K562 (cell line): ENCODE measurements at regions not wholly inside any gene's neighbourhood (a gene's known extent, or its start where the extent isn't known, plus 50 kb on each side); places are given as distances from the start of the nearest gene placed in this dataset.

ENCODE experiments used
- ATAC-seq: fragments of 200-7000 bp; cut with Tn5 transposase; 3 replicates; pipeline ENCODE4 v1.9.1; 2020; ENCODE audit warnings: moderate library complexity
- BruUV-seq: library from RNA; stranded (reverse); fragments of 400-500 nt; replicated peaks from 2 replicates; lab custom pipeline; 2021; lab: Mats Ljungman, UMichigan
- CTCF ChIA-PET: fragments of 300-600 bp; formaldehyde crosslinking; extraction: SDS; loops from one replicate; lab custom pipeline; 2021; ENCODE audit warnings: low intra/inter-chr PET ratio; lab: Yijun Ruan, JAX
- POLR2A ChIA-PET: fragments of 300-600, 350-650 bp; sonication (Branson Sonifier 250); formaldehyde crosslinking; extraction: SDS; loops from one replicate; lab custom pipeline; 2021; ENCODE audit warnings: antibody characterized with exemption, inconsistent platforms; lab: Yijun Ruan, JAX
- DNase-seq, 4 experiments: peaks; one replicate each; pipeline versions ENCODE4 v3.0.0 to v3.0.0-alpha.2; 2011 to 2018; ENCODE audit warnings: low spot score in 3 of 4, mixed read lengths in 3 of 4; ENCODE audit errors: extremely low read depth in 1 of 4
- FAIRE-seq: peaks from 2 replicates; lab custom pipeline; 2011; peaks lifted over from hg19 to GRCh38; lab: Jason Lieb, UNC
- H2AFZ ChIP-seq: 2 replicates; pipeline ENCODE4 v1.6.0; 2011; ENCODE audit warnings: low read depth, low read length, control low read depth, inconsistent platforms
- H3K27ac ChIP-seq: fragments of 200-600 bp; 3 replicates; pipeline ENCODE4 v1.8.0; 2011; ENCODE audit warnings: low read depth, mild to moderate bottlenecking, control low read depth, inconsistent platforms, low read length, moderate library complexity, mixed read lengths; ENCODE audit errors: extremely low read depth
- H3K27me3 ChIP-seq, 2 experiments: fragments of 300-600 bp in 1 of 2; 2 replicates in 1 of 2; 3 replicates in 1 of 2; pipeline versions ENCODE4 v1.6.0 to v1.8.0; 2011; ENCODE audit warnings: inconsistent platforms in 2 of 2, low read length in 2 of 2, mild to moderate bottlenecking in 1 of 2, mixed read lengths in 1 of 2, moderate library complexity in 1 of 2; ENCODE audit not compliant: control insufficient read depth in 2 of 2, insufficient read depth in 2 of 2
- H3K36me3 ChIP-seq: fragments of 300-600 bp; 3 replicates; pipeline ENCODE4 v1.8.0; 2011; ENCODE audit warnings: mild to moderate bottlenecking, low read length, inconsistent platforms; ENCODE audit not compliant: control insufficient read depth, insufficient read depth
- H3K4me1 ChIP-seq, 2 experiments: fragments of 200-600 bp in 1 of 2; replicated peaks in 1 of 2; 2 replicates in 1 of 2; 3 replicates in 1 of 2; pipeline versions ENCODE4 v1.5.1 to v1.8.0; 2011; ENCODE audit warnings: inconsistent platforms in 2 of 2, low read length in 2 of 2, mild to moderate bottlenecking in 1 of 2, mixed read lengths in 1 of 2, moderate library complexity in 1 of 2; ENCODE audit not compliant: control insufficient read depth in 2 of 2, insufficient read depth in 2 of 2
- H3K4me2 ChIP-seq: 2 replicates; pipeline ENCODE4 v1.6.1; 2011; ENCODE audit warnings: low read length, control low read depth, inconsistent platforms, mixed read lengths; ENCODE audit not compliant: insufficient read depth
- H3K4me3 ChIP-seq: fragments of 200-600 bp; sonication (generic), shearing (Covaris generic); 2 replicates; pipeline ENCODE4 v1.5.1; 2016; ENCODE audit warnings: control low read depth, inconsistent platforms
- H3K79me2 ChIP-seq: fragments of 200-600 bp; 3 replicates; pipeline ENCODE4 v1.8.0; 2011; ENCODE audit warnings: low read length, inconsistent platforms; ENCODE audit not compliant: control insufficient read depth, insufficient read depth
- H3K9ac ChIP-seq, 2 experiments: 2 replicates each; pipeline versions ENCODE4 v1.6.0 to v1.6.1; 2011; ENCODE audit warnings: low read depth in 2 of 2, low read length in 2 of 2, control low read depth in 1 of 2, inconsistent platforms in 1 of 2, mild to moderate bottlenecking in 1 of 2, mixed read lengths in 1 of 2; ENCODE audit not compliant: insufficient read depth in 1 of 2
- H3K9me1 ChIP-seq: one replicate; pipeline ENCODE4 v1.6.0; 2011; ENCODE audit warnings: inconsistent platforms, mild to moderate bottlenecking, low read length, moderate library complexity; ENCODE audit not compliant: control insufficient read depth, insufficient read depth
- H3K9me3 ChIP-seq: replicated peaks from 2 replicates; pipeline ENCODE4 v1.5.1; 2011; ENCODE audit warnings: low read depth, low read length, inconsistent platforms; ENCODE audit not compliant: control insufficient read depth, insufficient read depth
- H4K20me1 ChIP-seq: replicated peaks from 2 replicates; pipeline ENCODE4 v1.6.1; 2011; ENCODE audit warnings: low read length, inconsistent platforms, mixed read lengths; ENCODE audit not compliant: control insufficient read depth, insufficient read depth
- BCOR ChIP-seq: fragments of 450-650 bp; IDR thresholded peaks from 2 replicates; pipeline ENCODE4 v1.6.1; 2016
- CEBPB ChIP-seq: fragments of 450-650 bp; IDR thresholded peaks from 2 replicates; pipeline ENCODE4 v1.6.1; 2016; ENCODE audit warnings: missing genetic modification characterization, missing compliant biosample characterization
- MCM2 ChIP-seq: fragments of 450-650 bp; IDR thresholded peaks from 2 replicates; pipeline ENCODE4 v1.6.1; 2017; ENCODE audit warnings: low read depth, mild to moderate bottlenecking
- NONO ChIP-seq, 2 experiments: fragments of 200-400 bp in 1 of 2; fragments of 450-650 bp in 1 of 2; formaldehyde crosslinking in 1 of 2; IDR thresholded peaks; 2 replicates each; pipeline ENCODE4 v1.6.1; 2017; ENCODE audit warnings: low read depth in 2 of 2, mild to moderate bottlenecking in 2 of 2, moderate library complexity in 2 of 2, low read length in 1 of 2
- POLR2AphosphoS2 ChIP-seq: IDR thresholded peaks from 2 replicates; pipeline ENCODE4 v1.6.1; 2012; ENCODE audit warnings: low read length, improper control_type of control experiment
- PURB ChIP-seq: sonication (generic); formaldehyde crosslinking; IDR thresholded peaks from 2 replicates; pipeline ENCODE4 v1.9.0; 2021; ENCODE audit warnings: low read depth, mild to moderate bottlenecking, missing genetic modification reagents
- PYGO2 ChIP-seq: fragments of 450-650 bp; IDR thresholded peaks from 2 replicates; pipeline ENCODE4 v1.6.1; 2016; ENCODE audit warnings: mild to moderate bottlenecking, missing genetic modification characterization, moderate library complexity, missing compliant biosample characterization
- REST ChIP-seq, 2 experiments: fragments of 450-650 bp; formaldehyde crosslinking in 1 of 2; IDR thresholded peaks; 2 replicates each; pipeline versions ENCODE4 v1.4.0 to v1.6.1; 2014 to 2020; ENCODE audit warnings: mild to moderate bottlenecking in 2 of 2, borderline replicate concordance in 1 of 2, low read depth in 1 of 2
- TFE3 ChIP-seq: fragments of 450-650 bp; formaldehyde crosslinking; IDR thresholded peaks from 2 replicates; pipeline ENCODE4 v1.4.0; 2020; ENCODE audit warnings: mild to moderate bottlenecking, mixed read lengths
- VEZF1 ChIP-seq: fragments of 200-800 bp; sonication (Bioruptor generic); IDR thresholded peaks from 2 replicates; pipeline ENCODE4 v1.6.1; 2017; ENCODE audit warnings: missing genetic modification characterization, missing compliant biosample characterization
- ZNF23 ChIP-seq: fragments of 250-450 bp; sonication (Bioruptor Pico); IDR thresholded peaks from 2 replicates; pipeline ENCODE4 v1.4.0; 2020; ENCODE audit warnings: mild to moderate bottlenecking
- ZNF766 ChIP-seq: fragments of 200-800 bp; sonication (Bioruptor generic); conservative IDR thresholded peaks from 2 replicates; pipeline ENCODE4 v1.6.1; 2016; ENCODE audit warnings: missing genetic modification characterization, missing compliant biosample characterization
- whole genome bisulfite sequencing: fragments of 100-300 bp; shearing (Covaris generic); methylation state at CpG from one replicate; pipeline ENCODE4 v1.1.6; 2016; ENCODE audit warnings: low coverage, mixed read lengths; ENCODE audit not compliant: insufficient coverage; ENCODE audit errors: missing lambda C conversion rate; 5-methylcytosine and 5-hydroxymethylcytosine counted together
- in situ Hi-C: fragments of 300-500 bp; cut with MboI; formaldehyde crosslinking; loops from 4 replicates; pipeline ENCODE4 v1.15.0; 2018; ENCODE audit warnings: inconsistent platforms, mixed read lengths
- intact Hi-C: fragments of 100-400 bp; cut with micrococcal nuclease; formaldehyde crosslinking; loops from 2 replicates; pipeline ENCODE4 v1.14.2; 2022

GRCh38 chrX:30141966-30142365 is 73.4 kb upstream of the MAGEB2 start:
- BruUV-seq, result no TSS peak
- TF ChIP-seq TFE3 (CRISPR knock-in tag) (no peak), VEZF1 (CRISPR knock-in tag) (peak; percentile 65), CEBPB (tag) (no peak), ZNF766 (CRISPR knock-in tag) (no peak), BCOR (no peak), NONO (IDR thresholded peaks at IDR 0.05; ENCODE audit: low read depth in 2 of 2, low read length in 1 of 2) (no peak), ZNF23 (CRISPR knock-in tag) (no peak), REST (IDR thresholded peaks at IDR 0.05; ENCODE audit: borderline replicate concordance) (peak; percentile 35; the same call in 1 of the 2 replicates), REST (CRISPR knock-in tag; IDR thresholded peaks at IDR 0.05; ENCODE audit: low read depth) (no peak), PURB (CRISPR knock-in tag) (no peak), PYGO2 (tag) (no peak), POLR2AphosphoS2 (no peak), MCM2 (no peak)

More at GRCh38 chrX:30141966-30142365, 73.4 kb upstream of the MAGEB2 start:
- 33% methylated on average over 4 of the region's 4 CpGs for WGBS
- ATAC-seq (peak; percentile 84), FAIRE-seq (no peak), DNase-seq (peak; percentile 31 to 55 (median 35))
- Histone ChIP-seq H3K36me3 (no peaks in the 10 kb centered on the region), H3K9ac (no peak overlapping the region), H3K9me1 (no peaks in the 10 kb centered on the region), H3K4me1 (peaks cover 0 to 4% of the 10 kb centered on the region in 2 experiments; a peak in 1 of 5 replicates), H3K27ac (no peak overlapping the region), H3K27me3 (no peaks in the 10 kb centered on the region), H3K9me3 (no peaks in the 10 kb centered on the region), H3K4me3 (no peak overlapping the region), H2AFZ (no peak overlapping the region), H3K4me2 (no peak overlapping the region), H4K20me1 (no peaks in the 10 kb centered on the region), H3K79me2 (no peaks in the 10 kb centered on the region)
- in situ Hi-C loops (loop anchor here (10.0 kb wide), 1 partner anchor 363 kb away; no protein-coding TSS in a partner anchor), intact Hi-C loops (loop anchor here (1.0 to 10.0 kb wide), 4 partner anchors 55 to 362 kb away; partner anchors contain the start of gene MAGEB2)
- CTCF ChIA-PET, result interaction anchor here (1.8 kb wide), 1 partner anchor 362 kb away, joined by 5 read pairs; no protein-coding TSS in a partner anchor
- POLR2A ChIA-PET, result no interaction called here
